Ovary (tissue), 3 donors: ENCODE measurements at regions not wholly inside any gene's neighbourhood (a gene's known extent, or its start where the extent isn't known, plus 50 kb on each side); places are given as distances from the start of the nearest gene placed in this dataset.

Source experiments
- CTCF ChIP-seq, 3 donors: fragments of 450-650 bp in 2 of 3; fragments of 200-600 bp in 1 of 3; IDR thresholded peaks; one replicate each; pipeline versions ENCODE4 v1.5.1 to v1.8.0; 2016 to 2022; ENCODE audit warnings: antibody characterized with exemption in 3 of 3, mild to moderate bottlenecking in 1 of 3
- EP300 ChIP-seq: sonication (generic); formaldehyde crosslinking; IDR thresholded peaks from one replicate; pipeline ENCODE4 v1.6.1; 2017; ENCODE audit warnings: antibody characterized with exemption
- POLR2A ChIP-seq: fragments of 450-650 bp; IDR thresholded peaks from one replicate; pipeline ENCODE4 v1.6.1; 2017; ENCODE audit warnings: antibody characterized with exemption, mild to moderate bottlenecking, moderate library complexity
- donor health status: DM: no; HTN: no; CAD: no.

DNA sequence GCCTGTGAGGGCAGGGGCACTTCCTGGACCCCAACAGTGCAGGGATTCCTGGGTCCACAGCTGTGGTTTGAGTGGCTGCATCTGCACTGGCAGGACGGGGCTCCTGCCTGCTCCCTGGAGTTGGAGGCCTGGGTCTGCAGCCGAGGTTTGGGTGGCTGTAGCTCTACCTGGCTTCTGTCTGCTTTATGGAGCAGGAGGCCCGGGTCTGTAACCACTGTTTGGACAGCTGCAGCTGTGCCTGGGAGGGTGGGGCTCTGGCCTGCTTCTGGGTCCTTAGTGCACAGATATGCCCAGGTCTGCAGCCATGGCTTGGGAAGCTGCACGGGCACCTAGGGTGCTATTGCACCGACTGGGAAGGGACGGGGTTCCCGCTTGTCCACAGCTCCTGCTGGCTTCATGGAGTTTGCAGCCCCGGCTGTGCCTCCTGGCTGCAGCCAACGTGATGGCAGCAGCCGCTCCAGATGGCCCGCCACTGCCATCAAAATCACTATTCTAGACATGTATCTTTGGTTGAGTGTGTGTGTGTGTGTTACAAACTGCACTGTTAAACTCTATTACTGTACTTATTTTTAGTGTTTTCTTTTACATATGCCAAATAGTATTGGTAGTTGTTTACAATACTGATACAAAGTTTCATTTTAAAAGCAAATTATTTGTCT lies 412.3 kb upstream of the KIRREL3 start:
- no peak for TF ChIP-seq POLR2A
- TF ChIP-seq CTCF (IDR thresholded peaks at IDR 0.05): no peak
- TF ChIP-seq EP300: no peak
